ENCODE measurements at regions not wholly inside any gene's neighbourhood (a gene's known extent, or its start where the extent isn't known, plus 50 kb on each side); places are given as distances from the start of the nearest gene placed in this dataset.

DNA sequence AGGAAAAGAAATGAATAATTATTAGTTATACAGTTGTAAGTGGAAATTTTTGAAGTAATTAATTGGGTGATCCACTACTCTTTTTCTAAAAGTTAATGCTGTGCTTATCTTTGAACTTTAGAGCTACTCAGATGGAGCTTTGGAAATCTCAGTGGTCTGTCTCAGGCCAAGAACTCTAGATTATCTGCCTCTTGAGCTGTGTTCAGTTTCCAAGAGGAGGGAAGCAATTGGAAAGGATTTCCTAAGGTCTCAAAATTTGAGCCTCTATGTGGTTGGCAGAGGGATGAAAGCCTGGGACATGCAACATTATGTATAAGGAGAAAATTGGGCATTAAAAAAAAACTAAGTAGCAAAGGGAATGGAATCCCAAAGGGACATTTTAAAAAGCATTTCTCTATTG, 334.0 kb upstream of the PRICKLE1 start:
- Histone ChIP-seq H3K27ac (ENCODE audit: low read depth, low read length) (no peak overlapping the region), H2AFZ (ENCODE audit: low read depth, low read length, poor library complexity, severe bottlenecking) (no peak overlapping the region), H3K4me3 (replicated peaks in 1 of 2; ENCODE audit: low read depth in 1 of 2, low read length in 2 of 2) (no peak overlapping the region), H3K9me2 (ENCODE audit: insufficient read depth) (no peaks in the 10 kb centered on the region), H3K4me2 (ENCODE audit: low read length) (no peak overlapping the region), H3K36me3 (ENCODE audit: control insufficient read depth in 1 of 2, insufficient read depth in 2 of 2, low read length in 2 of 2) (no peaks in the 10 kb centered on the region), H3K4me1 (ENCODE audit: control insufficient read depth in 1 of 2, insufficient read depth in 2 of 2, low read length in 2 of 2) (no peaks in the 10 kb centered on the region), H4K20me1 (ENCODE audit: insufficient read depth) (no peaks in the 10 kb centered on the region), H3K79me2 (ENCODE audit: insufficient read depth, low read length) (no peaks in the 10 kb centered on the region), H3K27me3 (ENCODE audit: insufficient read depth, low read length) (no peaks in the 10 kb centered on the region), H3K9ac (ENCODE audit: low read length) (no peak overlapping the region), H3K9me3 (ENCODE audit: control insufficient read depth in 1 of 2, insufficient read depth in 1 of 2, low read depth in 1 of 2, low read length in 2 of 2) (no peaks in the 10 kb centered on the region)
- ChIA-PET POLR2A (no interaction called here), CTCF (no interaction called here), RAD21 (ENCODE audit: low non-redundant PET in 1 of 2, low total read pairs in 2 of 2, uncharacterized antibody in 2 of 2, unreplicated experiment in 2 of 2) (no interaction called here)
- no peak for ATAC-seq
- TF ChIP-seq EGR1 (IDR thresholded peaks at IDR 0.05; ENCODE audit: low read depth): no peak
- TF ChIP-seq CEBPB (IDR thresholded peaks at IDR 0.05; ENCODE audit: low read depth): no peak
- intact Hi-C loops (cut with micrococcal nuclease): no loop called here
- no peak for DNase-seq (ENCODE audit: low read depth, low spot score)
- BruUV-seq (replicated peaks): no TSS peak

GRCh38 chr12:42923156-42923555, 333.6 kb upstream of the PRICKLE1 start:
- Histone ChIP-seq H4K20me1 (ENCODE audit: insufficient read depth) (no peaks in the 10 kb centered on the region), H3K9me2 (ENCODE audit: insufficient read depth) (no peaks in the 10 kb centered on the region), H2AFZ (ENCODE audit: low read depth, low read length, poor library complexity, severe bottlenecking) (no peak overlapping the region), H3K27me3 (ENCODE audit: insufficient read depth, low read length) (no peaks in the 10 kb centered on the region), H3K9me3 (ENCODE audit: control insufficient read depth in 1 of 2, insufficient read depth in 1 of 2, low read depth in 1 of 2, low read length in 2 of 2) (no peaks in the 10 kb centered on the region), H3K9ac (ENCODE audit: low read length) (no peak overlapping the region), H3K4me1 (ENCODE audit: control insufficient read depth in 1 of 2, insufficient read depth in 2 of 2, low read length in 2 of 2) (no peaks in the 10 kb centered on the region), H3K4me2 (ENCODE audit: low read length) (no peak overlapping the region), H3K36me3 (ENCODE audit: control insufficient read depth in 1 of 2, insufficient read depth in 2 of 2, low read length in 2 of 2) (no peaks in the 10 kb centered on the region), H3K27ac (ENCODE audit: low read depth, low read length) (no peak overlapping the region), H3K4me3 (replicated peaks in 1 of 2; ENCODE audit: low read depth in 1 of 2, low read length in 2 of 2) (no peak overlapping the region), H3K79me2 (ENCODE audit: insufficient read depth, low read length) (no peaks in the 10 kb centered on the region)
- DNase-seq (ENCODE audit: low read depth, low spot score): no peak
- POLR2A ChIA-PET: no interaction called here
- CTCF ChIA-PET: no interaction called here
- no TSS peak for BruUV-seq (replicated peaks)
- intact Hi-C loops (cut with micrococcal nuclease): no loop called here
- RAD21 ChIA-PET (ENCODE audit: low non-redundant PET in 1 of 2, low total read pairs in 2 of 2, uncharacterized antibody in 2 of 2, unreplicated experiment in 2 of 2): no interaction called here
- ATAC-seq: no peak
- TF ChIP-seq, protein P1, sequence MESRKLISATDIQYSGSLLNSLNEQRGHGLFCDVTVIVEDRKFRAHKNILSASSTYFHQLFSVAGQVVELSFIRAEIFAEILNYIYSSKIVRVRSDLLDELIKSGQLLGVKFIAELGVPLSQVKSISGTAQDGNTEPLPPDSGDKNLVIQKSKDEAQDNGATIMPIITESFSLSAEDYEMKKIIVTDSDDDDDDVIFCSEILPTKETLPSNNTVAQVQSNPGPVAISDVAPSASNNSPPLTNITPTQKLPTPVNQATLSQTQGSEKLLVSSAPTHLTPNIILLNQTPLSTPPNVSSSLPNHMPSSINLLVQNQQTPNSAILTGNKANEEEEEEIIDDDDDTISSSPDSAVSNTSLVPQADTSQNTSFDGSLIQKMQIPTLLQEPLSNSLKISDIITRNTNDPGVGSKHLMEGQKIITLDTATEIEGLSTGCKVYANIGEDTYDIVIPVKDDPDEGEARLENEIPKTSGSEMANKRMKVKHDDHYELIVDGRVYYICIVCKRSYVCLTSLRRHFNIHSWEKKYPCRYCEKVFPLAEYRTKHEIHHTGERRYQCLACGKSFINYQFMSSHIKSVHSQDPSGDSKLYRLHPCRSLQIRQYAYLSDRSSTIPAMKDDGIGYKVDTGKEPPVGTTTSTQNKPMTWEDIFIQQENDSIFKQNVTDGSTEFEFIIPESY (IDR thresholded peaks at IDR 0.05; ENCODE audit: extremely low read depth, insufficient replicate concordance, low read length): no peak
- TF ChIP-seq REST (IDR thresholded peaks at IDR 0.05; ENCODE audit: low read depth) (no peak), JUND (IDR thresholded peaks at IDR 0.05) (no peak), EZH2phosphoT487 (IDR thresholded peaks at IDR 0.05; ENCODE audit: borderline replicate concordance) (no peak), CEBPB (IDR thresholded peaks at IDR 0.05; ENCODE audit: low read depth) (no peak), ZFX (IDR thresholded peaks at IDR 0.05) (no peak), SP1 (IDR thresholded peaks at IDR 0.05; ENCODE audit: low read depth) (no peak), RAD21 (IDR thresholded peaks at IDR 0.05; ENCODE audit: low read depth) (no peak), POLR2A (IDR thresholded peaks at IDR 0.05; ENCODE audit: borderline replicate concordance, extremely low read depth, insufficient read depth, insufficient read length) (no peak), ZNF274 (IDR thresholded peaks at IDR 0.05; ENCODE audit: low read depth, low read length) (no peak), ATF3 (IDR thresholded peaks at IDR 0.05) (no peak), MAX (IDR thresholded peaks at IDR 0.05) (no peak)
- TF ChIP-seq, protein P2, sequence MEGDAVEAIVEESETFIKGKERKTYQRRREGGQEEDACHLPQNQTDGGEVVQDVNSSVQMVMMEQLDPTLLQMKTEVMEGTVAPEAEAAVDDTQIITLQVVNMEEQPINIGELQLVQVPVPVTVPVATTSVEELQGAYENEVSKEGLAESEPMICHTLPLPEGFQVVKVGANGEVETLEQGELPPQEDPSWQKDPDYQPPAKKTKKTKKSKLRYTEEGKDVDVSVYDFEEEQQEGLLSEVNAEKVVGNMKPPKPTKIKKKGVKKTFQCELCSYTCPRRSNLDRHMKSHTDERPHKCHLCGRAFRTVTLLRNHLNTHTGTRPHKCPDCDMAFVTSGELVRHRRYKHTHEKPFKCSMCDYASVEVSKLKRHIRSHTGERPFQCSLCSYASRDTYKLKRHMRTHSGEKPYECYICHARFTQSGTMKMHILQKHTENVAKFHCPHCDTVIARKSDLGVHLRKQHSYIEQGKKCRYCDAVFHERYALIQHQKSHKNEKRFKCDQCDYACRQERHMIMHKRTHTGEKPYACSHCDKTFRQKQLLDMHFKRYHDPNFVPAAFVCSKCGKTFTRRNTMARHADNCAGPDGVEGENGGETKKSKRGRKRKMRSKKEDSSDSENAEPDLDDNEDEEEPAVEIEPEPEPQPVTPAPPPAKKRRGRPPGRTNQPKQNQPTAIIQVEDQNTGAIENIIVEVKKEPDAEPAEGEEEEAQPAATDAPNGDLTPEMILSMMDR (IDR thresholded peaks at IDR 0.05 in 2 of 3, conservative IDR thresholded peaks at IDR 0.05 in 1 of 3; ENCODE audit: borderline replicate concordance in 1 of 3, insufficient read depth in 1 of 3, low read depth in 2 of 3, low read length in 2 of 3): no peak
